Hepatocyte (in vitro differentiated cells): ENCODE measurements at regions not wholly inside any gene's neighbourhood (a gene's known extent, or its start where the extent isn't known, plus 50 kb on each side); places are given as distances from the start of the nearest gene placed in this dataset.

Experiments used
- DNase-seq: peaks from one replicate; pipeline ENCODE4 v3.0.0-alpha.2; 2016; ENCODE audit warnings: low spot score
- H2AFZ ChIP-seq: fragments of 200-600 bp; sonication (generic); 2 replicates; pipeline ENCODE4 v1.6.0; 2016; ENCODE audit warnings: antibody characterized with exemption, mild to moderate bottlenecking
- H3K27ac ChIP-seq: fragments of 200-600 bp; sonication (generic); 2 replicates; pipeline ENCODE4 v1.5.1; 2016; ENCODE audit warnings: mild to moderate bottlenecking
- H3K27me3 ChIP-seq: fragments of 200-600 bp; sonication (generic); 2 replicates; pipeline ENCODE4 v1.6.1; 2016
- H3K36me3 ChIP-seq: fragments of 200-600 bp; sonication (generic); replicated peaks from 2 replicates; pipeline ENCODE4 v1.5.1; 2016; ENCODE audit warnings: low read depth; ENCODE audit not compliant: insufficient read depth
- H3K4me1 ChIP-seq: fragments of 200-600 bp; sonication (generic); 2 replicates; pipeline ENCODE4 v1.5.1; 2016; ENCODE audit warnings: mild to moderate bottlenecking, moderate library complexity; ENCODE audit not compliant: insufficient read depth
- H3K4me2 ChIP-seq: fragments of 200-600 bp; sonication (generic); 2 replicates; pipeline ENCODE4 v1.6.0; 2016
- H3K4me3 ChIP-seq: fragments of 200-600 bp; sonication (generic); 2 replicates; pipeline ENCODE4 v1.5.1; 2016; ENCODE audit warnings: mild to moderate bottlenecking
- H3K79me2 ChIP-seq: fragments of 200-600 bp; sonication (generic); 2 replicates; pipeline ENCODE4 v1.6.0; 2017; ENCODE audit warnings: mild to moderate bottlenecking
- H3K9me2 ChIP-seq: fragments of 200-600 bp; sonication (generic); replicated peaks from 2 replicates; pipeline ENCODE4 v1.6.0; 2017; ENCODE audit warnings: mild to moderate bottlenecking; ENCODE audit not compliant: insufficient read depth
- H3K9me3 ChIP-seq: fragments of 200-600 bp; sonication (generic); 2 replicates; pipeline ENCODE4 v1.5.1; 2016; ENCODE audit warnings: low read depth, mild to moderate bottlenecking
- H4K20me1 ChIP-seq: fragments of 200-600 bp; sonication (generic); 2 replicates; pipeline ENCODE4 v1.6.0; 2016; ENCODE audit warnings: mild to moderate bottlenecking; ENCODE audit not compliant: insufficient read depth, poor library complexity, severe bottlenecking
- CTCF ChIP-seq: fragments of 200-600 bp; sonication (generic); IDR thresholded peaks from 2 replicates; pipeline ENCODE4 v1.5.1; 2016; ENCODE audit warnings: antibody characterized with exemption, mild to moderate bottlenecking; ENCODE audit not compliant: poor library complexity
- EZH2 ChIP-seq: fragments of 200-600 bp; sonication (generic); IDR thresholded peaks from 2 replicates; pipeline ENCODE4 v1.6.1; 2016; ENCODE audit warnings: antibody characterized with exemption, mild to moderate bottlenecking, borderline replicate concordance
- EZH2phosphoT487 ChIP-seq: fragments of 200-600 bp; sonication (generic); IDR thresholded peaks from one replicate; pipeline ENCODE4 v1.6.1; 2018; ENCODE audit warnings: antibody characterized with exemption, mild to moderate bottlenecking, low read depth, moderate library complexity; ENCODE audit not compliant: unreplicated experiment, severe bottlenecking
- WGBS: methylation state at CpG from one replicate; pipeline ENCODE4 v1.1.6; 2016; ENCODE audit warnings: low lambda C conversion rate; ENCODE audit errors: missing lambda C conversion rate; 5-methylcytosine and 5-hydroxymethylcytosine counted together

GRCh38 chr6:151154418-151154817, 85.3 kb upstream of the AKAP12 start:
- H3K9me2 ChIP-seq, result no peaks in the 10 kb centered on the region
- H3K27me3 ChIP-seq, result no peaks in the 10 kb centered on the region
- no peak overlapping the region for H3K27ac ChIP-seq
- DNase-seq, result peak; percentile 46
- H3K4me3 ChIP-seq, result no peak overlapping the region
- H2AFZ ChIP-seq, result no peak overlapping the region
- H3K79me2 ChIP-seq, result no peaks in the 10 kb centered on the region
- H3K9me3 ChIP-seq, result no peaks in the 10 kb centered on the region
- no peak for TF ChIP-seq EZH2phosphoT487
- TF ChIP-seq CTCF, result no peak
- no peak for TF ChIP-seq EZH2
- 53% methylated on average over 2 of the region's 2 CpGs for WGBS
- H3K4me2 ChIP-seq, result no peak overlapping the region
- no peaks in the 10 kb centered on the region for H3K36me3 ChIP-seq
- H3K4me1 ChIP-seq, result no peaks in the 10 kb centered on the region
- H4K20me1 ChIP-seq, result no peaks in the 10 kb centered on the region

- no peak overlapping the region for H2AFZ ChIP-seq
- H3K4me1 ChIP-seq, result peaks cover 3% of the 10 kb centered on the region
- H3K4me3 ChIP-seq, result no peak overlapping the region
- WGBS, result 91% methylated on average over 1 of the region's 1 CpG
- no peak for TF ChIP-seq EZH2
- no peak for TF ChIP-seq CTCF
- no peak for TF ChIP-seq EZH2phosphoT487
- no peaks in the 10 kb centered on the region for H3K9me2 ChIP-seq
- no peak overlapping the region for H3K27ac ChIP-seq
- no peaks in the 10 kb centered on the region for H3K79me2 ChIP-seq
- H3K4me2 ChIP-seq, result no peak overlapping the region
- no peak for DNase-seq
- H4K20me1 ChIP-seq, result no peaks in the 10 kb centered on the region
- H3K9me3 ChIP-seq, result no peaks in the 10 kb centered on the region
- no peaks in the 10 kb centered on the region for H3K36me3 ChIP-seq
- H3K27me3 ChIP-seq, result no peaks in the 10 kb centered on the region
Measured at GRCh38 chr6:151155095-151155494, 84.7 kb upstream of the AKAP12 start.

DNA sequence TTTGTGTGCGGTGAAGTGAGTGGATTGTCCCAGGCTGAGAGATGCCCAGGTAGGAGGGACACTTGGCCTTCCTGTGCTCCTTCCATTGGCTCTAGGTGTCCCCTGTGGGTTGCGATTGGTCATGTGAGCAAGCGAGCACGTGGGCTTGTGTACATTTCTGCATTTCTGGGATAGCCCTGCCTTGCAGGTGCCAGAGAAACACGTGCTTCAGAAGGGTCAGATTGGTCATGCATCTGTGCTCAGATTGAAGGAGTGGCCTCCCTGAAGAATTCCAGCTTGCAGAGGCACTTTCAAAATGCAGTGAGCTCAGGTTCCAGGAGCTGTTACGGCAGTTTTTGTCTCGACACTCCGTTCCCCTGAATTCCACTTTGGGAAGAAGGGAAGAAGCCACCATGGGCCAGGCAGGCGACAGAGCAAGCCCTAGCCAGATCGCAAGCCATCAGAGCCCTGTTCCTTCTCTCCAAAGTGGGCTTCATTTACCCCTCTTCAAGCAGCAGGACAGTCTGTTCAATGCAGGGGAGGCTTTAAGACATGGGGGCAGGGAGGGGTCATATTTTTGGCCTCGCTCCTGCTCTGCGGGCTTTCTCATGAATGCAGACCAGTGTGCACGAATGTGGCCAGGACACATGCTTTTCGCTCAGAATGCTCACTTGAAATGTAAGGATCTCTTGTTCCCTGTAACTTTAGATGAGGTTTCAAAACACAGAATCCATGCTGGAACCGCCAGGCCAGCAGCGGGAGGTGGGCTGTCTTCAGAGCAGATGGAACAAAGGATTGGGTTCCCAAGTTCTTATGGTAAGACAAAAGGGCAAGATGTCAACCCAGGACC, 78.6 kb upstream of the AKAP12 start:
- peak overlapping the region; percentile 65 for H3K27ac ChIP-seq
- no peaks in the 10 kb centered on the region for H3K79me2 ChIP-seq
- no peaks in the 10 kb centered on the region for H3K27me3 ChIP-seq
- WGBS, result 59% methylated on average over 16 of the region's 16 CpGs
- no peaks in the 10 kb centered on the region for H3K9me2 ChIP-seq
- no peaks in the 10 kb centered on the region for H3K9me3 ChIP-seq
- H3K4me2 ChIP-seq, result peak overlapping the region; percentile 55
- TF ChIP-seq CTCF (no peak), EZH2phosphoT487 (no peak), EZH2 (no peak)
- DNase-seq, result peak; percentile 58
- H3K36me3 ChIP-seq, result no peaks in the 10 kb centered on the region
- peak overlapping the region; percentile 34 for H2AFZ ChIP-seq
- H4K20me1 ChIP-seq, result no peaks in the 10 kb centered on the region
- H3K4me1 ChIP-seq, result peaks cover 19% of the 10 kb centered on the region
- H3K4me3 ChIP-seq, result no peak overlapping the region
